K562 (cell line): ENCODE measurements at regions not wholly inside any gene's neighbourhood (a gene's known extent, or its start where the extent isn't known, plus 50 kb on each side); places are given as distances from the start of the nearest gene placed in this dataset.

Source experiments
- ATAC-seq: fragments of 200-7000 bp; cut with Tn5 transposase; 3 replicates; pipeline ENCODE4 v1.9.1; 2020; ENCODE audit warnings: moderate library complexity
- BruUV-seq: library from RNA; stranded (reverse); fragments of 400-500 nt; replicated peaks from 2 replicates; lab custom pipeline; 2021; lab: Mats Ljungman, UMichigan
- CTCF ChIA-PET: fragments of 300-600 bp; formaldehyde crosslinking; extraction: SDS; loops from one replicate; lab custom pipeline; 2021; ENCODE audit warnings: low intra/inter-chr PET ratio; lab: Yijun Ruan, JAX
- POLR2A ChIA-PET: fragments of 300-600, 350-650 bp; sonication (Branson Sonifier 250); formaldehyde crosslinking; extraction: SDS; loops from one replicate; lab custom pipeline; 2021; ENCODE audit warnings: antibody characterized with exemption, inconsistent platforms; lab: Yijun Ruan, JAX
- DNase-seq, 4 experiments: peaks; one replicate each; pipeline versions ENCODE4 v3.0.0 to v3.0.0-alpha.2; 2011 to 2018; ENCODE audit warnings: low spot score in 3 of 4, mixed read lengths in 3 of 4; ENCODE audit errors: extremely low read depth in 1 of 4
- FAIRE-seq: peaks from 2 replicates; lab custom pipeline; 2011; peaks lifted over from hg19 to GRCh38; lab: Jason Lieb, UNC
- H2AFZ ChIP-seq: 2 replicates; pipeline ENCODE4 v1.6.0; 2011; ENCODE audit warnings: low read depth, low read length, control low read depth, inconsistent platforms
- H3K27ac ChIP-seq: fragments of 200-600 bp; 3 replicates; pipeline ENCODE4 v1.8.0; 2011; ENCODE audit warnings: low read depth, mild to moderate bottlenecking, control low read depth, inconsistent platforms, low read length, moderate library complexity, mixed read lengths; ENCODE audit errors: extremely low read depth
- H3K27me3 ChIP-seq, 2 experiments: fragments of 300-600 bp in 1 of 2; 2 replicates in 1 of 2; 3 replicates in 1 of 2; pipeline versions ENCODE4 v1.6.0 to v1.8.0; 2011; ENCODE audit warnings: inconsistent platforms in 2 of 2, low read length in 2 of 2, mild to moderate bottlenecking in 1 of 2, mixed read lengths in 1 of 2, moderate library complexity in 1 of 2; ENCODE audit not compliant: control insufficient read depth in 2 of 2, insufficient read depth in 2 of 2
- H3K36me3 ChIP-seq: fragments of 300-600 bp; 3 replicates; pipeline ENCODE4 v1.8.0; 2011; ENCODE audit warnings: mild to moderate bottlenecking, low read length, inconsistent platforms; ENCODE audit not compliant: control insufficient read depth, insufficient read depth
- H3K4me1 ChIP-seq, 2 experiments: fragments of 200-600 bp in 1 of 2; replicated peaks in 1 of 2; 2 replicates in 1 of 2; 3 replicates in 1 of 2; pipeline versions ENCODE4 v1.5.1 to v1.8.0; 2011; ENCODE audit warnings: inconsistent platforms in 2 of 2, low read length in 2 of 2, mild to moderate bottlenecking in 1 of 2, mixed read lengths in 1 of 2, moderate library complexity in 1 of 2; ENCODE audit not compliant: control insufficient read depth in 2 of 2, insufficient read depth in 2 of 2
- H3K4me2 ChIP-seq: 2 replicates; pipeline ENCODE4 v1.6.1; 2011; ENCODE audit warnings: low read length, control low read depth, inconsistent platforms, mixed read lengths; ENCODE audit not compliant: insufficient read depth
- H3K4me3 ChIP-seq: fragments of 200-600 bp; sonication (generic), shearing (Covaris generic); 2 replicates; pipeline ENCODE4 v1.5.1; 2016; ENCODE audit warnings: control low read depth, inconsistent platforms
- H3K79me2 ChIP-seq: fragments of 200-600 bp; 3 replicates; pipeline ENCODE4 v1.8.0; 2011; ENCODE audit warnings: low read length, inconsistent platforms; ENCODE audit not compliant: control insufficient read depth, insufficient read depth
- H3K9ac ChIP-seq, 2 experiments: 2 replicates each; pipeline versions ENCODE4 v1.6.0 to v1.6.1; 2011; ENCODE audit warnings: low read depth in 2 of 2, low read length in 2 of 2, control low read depth in 1 of 2, inconsistent platforms in 1 of 2, mild to moderate bottlenecking in 1 of 2, mixed read lengths in 1 of 2; ENCODE audit not compliant: insufficient read depth in 1 of 2
- H3K9me1 ChIP-seq: one replicate; pipeline ENCODE4 v1.6.0; 2011; ENCODE audit warnings: inconsistent platforms, mild to moderate bottlenecking, low read length, moderate library complexity; ENCODE audit not compliant: control insufficient read depth, insufficient read depth
- H3K9me3 ChIP-seq: replicated peaks from 2 replicates; pipeline ENCODE4 v1.5.1; 2011; ENCODE audit warnings: low read depth, low read length, inconsistent platforms; ENCODE audit not compliant: control insufficient read depth, insufficient read depth
- H4K20me1 ChIP-seq: replicated peaks from 2 replicates; pipeline ENCODE4 v1.6.1; 2011; ENCODE audit warnings: low read length, inconsistent platforms, mixed read lengths; ENCODE audit not compliant: control insufficient read depth, insufficient read depth
- DMBX1 ChIP-seq: fragments of 250-450 bp; sonication (Bioruptor Pico); IDR thresholded peaks from 2 replicates; pipeline ENCODE4 v1.8.0; 2022; ENCODE audit warnings: inconsistent platforms, mild to moderate bottlenecking, moderate library complexity, borderline replicate concordance
- FOXK2 ChIP-seq, 2 experiments: fragments of 450-650 bp; IDR thresholded peaks in 1 of 2; conservative IDR thresholded peaks in 1 of 2; 2 replicates each; pipeline ENCODE4 v1.6.1; 2016; ENCODE audit warnings: low read depth in 2 of 2, mild to moderate bottlenecking in 1 of 2
- REST ChIP-seq, 2 experiments: fragments of 450-650 bp; formaldehyde crosslinking in 1 of 2; IDR thresholded peaks; 2 replicates each; pipeline versions ENCODE4 v1.4.0 to v1.6.1; 2014 to 2020; ENCODE audit warnings: mild to moderate bottlenecking in 2 of 2, borderline replicate concordance in 1 of 2, low read depth in 1 of 2
- TSC22D4 ChIP-seq: fragments of 450-650 bp; IDR thresholded peaks from 2 replicates; pipeline ENCODE4 v1.6.1; 2016; ENCODE audit warnings: missing genetic modification characterization, missing biosample characterization, control low read depth
- ZNF146 ChIP-seq: IDR thresholded peaks from one replicate; pipeline ENCODE4 v1.6.1; 2018; ENCODE audit warnings: missing compliant biosample characterization; ENCODE audit not compliant: unreplicated experiment
- ZNF184 ChIP-seq: sonication (generic); formaldehyde crosslinking; IDR thresholded peaks from 2 replicates; pipeline ENCODE4 v1.5.0; 2020; ENCODE audit warnings: missing genetic modification reagents
- WGBS: fragments of 100-300 bp; shearing (Covaris generic); methylation state at CpG from one replicate; pipeline ENCODE4 v1.1.6; 2016; ENCODE audit warnings: low coverage, mixed read lengths; ENCODE audit not compliant: insufficient coverage; ENCODE audit errors: missing lambda C conversion rate; 5-methylcytosine and 5-hydroxymethylcytosine counted together
- in situ Hi-C: fragments of 300-500 bp; cut with MboI; formaldehyde crosslinking; loops from 4 replicates; pipeline ENCODE4 v1.15.0; 2018; ENCODE audit warnings: inconsistent platforms, mixed read lengths
- intact Hi-C: fragments of 100-400 bp; cut with micrococcal nuclease; formaldehyde crosslinking; loops from 2 replicates; pipeline ENCODE4 v1.14.2; 2022
- TF ChIP-seq, protein P1 (sequence below), 2 experiments: fragments of 150-350 bp in 1 of 2; IDR thresholded peaks; 2 replicates each; pipeline ENCODE4 v1.6.1; 2012 to 2016; ENCODE audit warnings: low read depth in 2 of 2, low read length in 2 of 2, mild to moderate bottlenecking in 1 of 2, moderate library complexity in 1 of 2

DNA sequence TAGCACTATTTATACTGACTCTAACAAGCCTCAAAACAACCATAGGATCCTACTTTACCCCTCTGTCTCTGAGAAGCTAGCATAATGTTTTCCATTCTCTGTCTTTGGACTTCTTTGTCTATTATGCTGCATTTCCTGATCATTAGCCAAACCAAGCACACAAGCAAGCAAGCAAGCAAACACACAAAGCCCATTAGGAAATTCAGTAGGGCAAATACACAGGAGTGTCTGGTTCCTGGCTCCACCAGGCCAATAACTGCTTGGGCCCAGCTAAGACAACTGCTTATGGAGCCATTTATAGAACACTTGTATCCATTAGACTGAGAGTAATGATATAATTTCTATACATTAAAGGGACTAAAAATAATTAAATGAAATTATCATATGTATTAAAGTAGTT is 952.9 kb upstream of the EPHA7 start (continued):
- TF ChIP-seq ZNF184 (CRISPR knock-in tag) (no peak), DMBX1 (CRISPR knock-in tag) (no peak)

DNA sequence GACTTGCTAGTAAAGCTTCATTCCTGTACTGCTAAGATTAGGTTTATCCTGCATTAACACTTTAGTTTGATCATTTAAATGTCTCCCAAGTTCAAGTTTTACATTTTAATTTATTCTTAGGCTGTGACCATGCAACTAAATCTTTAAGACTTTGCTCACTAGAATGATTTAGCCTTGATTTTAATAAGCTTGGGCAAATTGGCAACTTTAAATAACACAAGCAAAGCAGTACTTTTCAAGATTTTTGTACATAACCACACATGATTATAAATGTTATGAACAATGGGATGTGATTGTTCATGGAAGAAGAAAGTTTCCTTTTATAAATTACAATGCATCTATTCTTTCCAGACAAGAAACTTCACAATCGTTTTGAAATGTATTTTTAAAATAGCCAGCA is 948.0 kb upstream of the EPHA7 start:
- ChIA-PET CTCF (no interaction called here), POLR2A (no interaction called here)
- Histone ChIP-seq H2AFZ (no peak overlapping the region), H3K9me3 (no peaks in the 10 kb centered on the region), H3K4me3 (no peak overlapping the region), H3K9me1 (no peaks in the 10 kb centered on the region), H3K27ac (no peak overlapping the region), H3K4me1 (no peaks in the 10 kb centered on the region), H3K9ac (no peak overlapping the region), H3K27me3 (no peaks in the 10 kb centered on the region), H3K79me2 (no peaks in the 10 kb centered on the region), H3K36me3 (no peaks in the 10 kb centered on the region), H3K4me2 (no peak overlapping the region), H4K20me1 (no peaks in the 10 kb centered on the region)
- DNase-seq, result no peak
- no peak for ATAC-seq
- intact Hi-C loops (no loop called here), in situ Hi-C loops (no loop called here)
- BruUV-seq, result no TSS peak
- WGBS, result 0% methylated on average over 1 of the region's 1 CpG
- no peak for FAIRE-seq
- TF ChIP-seq FOXK2 (conservative IDR thresholded peaks at IDR 0.05 in 1 of 2, IDR thresholded peaks at IDR 0.05 in 1 of 2; ENCODE audit: low read depth in 2 of 2) (no peak), REST (IDR thresholded peaks at IDR 0.05; ENCODE audit: borderline replicate concordance) (no peak), REST (CRISPR knock-in tag; IDR thresholded peaks at IDR 0.05; ENCODE audit: low read depth) (no peak), TSC22D4 (tag) (no peak), ZNF146 (CRISPR knock-in tag) (no peak)
- TF ChIP-seq, protein P1, sequence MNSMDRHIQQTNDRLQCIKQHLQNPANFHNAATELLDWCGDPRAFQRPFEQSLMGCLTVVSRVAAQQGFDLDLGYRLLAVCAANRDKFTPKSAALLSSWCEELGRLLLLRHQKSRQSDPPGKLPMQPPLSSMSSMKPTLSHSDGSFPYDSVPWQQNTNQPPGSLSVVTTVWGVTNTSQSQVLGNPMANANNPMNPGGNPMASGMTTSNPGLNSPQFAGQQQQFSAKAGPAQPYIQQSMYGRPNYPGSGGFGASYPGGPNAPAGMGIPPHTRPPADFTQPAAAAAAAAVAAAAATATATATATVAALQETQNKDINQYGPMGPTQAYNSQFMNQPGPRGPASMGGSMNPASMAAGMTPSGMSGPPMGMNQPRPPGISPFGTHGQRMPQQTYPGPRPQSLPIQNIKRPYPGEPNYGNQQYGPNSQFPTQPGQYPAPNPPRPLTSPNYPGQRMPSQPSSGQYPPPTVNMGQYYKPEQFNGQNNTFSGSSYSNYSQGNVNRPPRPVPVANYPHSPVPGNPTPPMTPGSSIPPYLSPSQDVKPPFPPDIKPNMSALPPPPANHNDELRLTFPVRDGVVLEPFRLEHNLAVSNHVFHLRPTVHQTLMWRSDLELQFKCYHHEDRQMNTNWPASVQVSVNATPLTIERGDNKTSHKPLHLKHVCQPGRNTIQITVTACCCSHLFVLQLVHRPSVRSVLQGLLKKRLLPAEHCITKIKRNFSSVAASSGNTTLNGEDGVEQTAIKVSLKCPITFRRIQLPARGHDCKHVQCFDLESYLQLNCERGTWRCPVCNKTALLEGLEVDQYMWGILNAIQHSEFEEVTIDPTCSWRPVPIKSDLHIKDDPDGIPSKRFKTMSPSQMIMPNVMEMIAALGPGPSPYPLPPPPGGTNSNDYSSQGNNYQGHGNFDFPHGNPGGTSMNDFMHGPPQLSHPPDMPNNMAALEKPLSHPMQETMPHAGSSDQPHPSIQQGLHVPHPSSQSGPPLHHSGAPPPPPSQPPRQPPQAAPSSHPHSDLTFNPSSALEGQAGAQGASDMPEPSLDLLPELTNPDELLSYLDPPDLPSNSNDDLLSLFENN (IDR thresholded peaks at IDR 0.05; ENCODE audit: low read depth in 2 of 2, low read length in 2 of 2), result no peak
